Cardiac muscle cell (in vitro differentiated cells and primary cell): ENCODE measurements at regions not wholly inside any gene's neighbourhood (a gene's known extent, or its start where the extent isn't known, plus 50 kb on each side); places are given as distances from the start of the nearest gene placed in this dataset.

ENCODE experiments used
- DNase-seq, 2 donors: peaks; one replicate each; pipeline versions ENCODE4 v3.0.0 to v3.0.0-alpha.2; 2010 to 2017; ENCODE audit warnings: low read depth in 1 of 2, low spot score in 1 of 2
- H3K27ac ChIP-seq: fragments of 200-600 bp; sonication (generic); 2 replicates; pipeline ENCODE4 v1.5.1; 2016
- H3K27me3 ChIP-seq: fragments of 200-600 bp; sonication (generic); 2 replicates; pipeline ENCODE4 v1.6.0; 2016; ENCODE audit warnings: control low read depth
- H3K36me3 ChIP-seq: fragments of 200-600 bp; sonication (generic); 2 replicates; pipeline ENCODE4 v1.5.1; 2016; ENCODE audit warnings: control low read depth
- H3K4me1 ChIP-seq: fragments of 200-600 bp; sonication (generic); 2 replicates; pipeline ENCODE4 v1.8.1; 2017; ENCODE audit warnings: low read depth, mild to moderate bottlenecking, mixed run types
- H3K4me3 ChIP-seq: fragments of 200-600 bp; sonication (generic); 2 replicates; pipeline ENCODE4 v1.5.1; 2016; ENCODE audit warnings: mild to moderate bottlenecking
- H3K9me3 ChIP-seq: fragments of 200-600 bp; sonication (generic); 2 replicates; pipeline ENCODE4 v1.5.1; 2017; ENCODE audit warnings: low read depth, mild to moderate bottlenecking, control low read depth
- TF ChIP-seq, protein P1 (sequence below): IDR thresholded peaks from 2 replicates; pipeline ENCODE4 v1.5.1; 2012; ENCODE audit warnings: low read depth, mild to moderate bottlenecking, low read length

DNA sequence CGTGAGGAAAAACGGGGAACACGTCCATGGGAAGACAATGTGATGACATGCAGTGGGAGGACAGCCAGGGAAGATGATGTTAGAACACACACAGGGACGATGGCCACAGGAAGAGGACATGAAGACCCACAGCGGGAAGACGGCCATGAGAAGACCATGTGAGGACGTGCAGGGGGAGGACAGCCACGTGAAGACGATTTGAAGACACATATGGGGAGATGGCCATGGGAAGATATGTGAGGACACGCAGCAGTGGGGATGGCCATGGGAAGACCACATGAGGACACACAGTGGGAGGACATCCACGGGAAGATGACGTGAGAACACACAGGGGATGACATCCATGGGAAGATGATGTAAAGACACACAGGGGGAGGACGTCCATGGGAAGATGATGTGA lies 83.8 kb downstream of the UQCRFS1 start:
- Histone ChIP-seq H3K36me3 (no peaks in the 10 kb centered on the region), H3K4me3 (no peak overlapping the region), H3K4me1 (no peaks in the 10 kb centered on the region), H3K9me3 (no peaks in the 10 kb centered on the region), H3K27ac (no peak overlapping the region), H3K27me3 (no peaks in the 10 kb centered on the region)
- no peak for DNase-seq
- TF ChIP-seq, protein P1, sequence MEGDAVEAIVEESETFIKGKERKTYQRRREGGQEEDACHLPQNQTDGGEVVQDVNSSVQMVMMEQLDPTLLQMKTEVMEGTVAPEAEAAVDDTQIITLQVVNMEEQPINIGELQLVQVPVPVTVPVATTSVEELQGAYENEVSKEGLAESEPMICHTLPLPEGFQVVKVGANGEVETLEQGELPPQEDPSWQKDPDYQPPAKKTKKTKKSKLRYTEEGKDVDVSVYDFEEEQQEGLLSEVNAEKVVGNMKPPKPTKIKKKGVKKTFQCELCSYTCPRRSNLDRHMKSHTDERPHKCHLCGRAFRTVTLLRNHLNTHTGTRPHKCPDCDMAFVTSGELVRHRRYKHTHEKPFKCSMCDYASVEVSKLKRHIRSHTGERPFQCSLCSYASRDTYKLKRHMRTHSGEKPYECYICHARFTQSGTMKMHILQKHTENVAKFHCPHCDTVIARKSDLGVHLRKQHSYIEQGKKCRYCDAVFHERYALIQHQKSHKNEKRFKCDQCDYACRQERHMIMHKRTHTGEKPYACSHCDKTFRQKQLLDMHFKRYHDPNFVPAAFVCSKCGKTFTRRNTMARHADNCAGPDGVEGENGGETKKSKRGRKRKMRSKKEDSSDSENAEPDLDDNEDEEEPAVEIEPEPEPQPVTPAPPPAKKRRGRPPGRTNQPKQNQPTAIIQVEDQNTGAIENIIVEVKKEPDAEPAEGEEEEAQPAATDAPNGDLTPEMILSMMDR, result no peak

DNA sequence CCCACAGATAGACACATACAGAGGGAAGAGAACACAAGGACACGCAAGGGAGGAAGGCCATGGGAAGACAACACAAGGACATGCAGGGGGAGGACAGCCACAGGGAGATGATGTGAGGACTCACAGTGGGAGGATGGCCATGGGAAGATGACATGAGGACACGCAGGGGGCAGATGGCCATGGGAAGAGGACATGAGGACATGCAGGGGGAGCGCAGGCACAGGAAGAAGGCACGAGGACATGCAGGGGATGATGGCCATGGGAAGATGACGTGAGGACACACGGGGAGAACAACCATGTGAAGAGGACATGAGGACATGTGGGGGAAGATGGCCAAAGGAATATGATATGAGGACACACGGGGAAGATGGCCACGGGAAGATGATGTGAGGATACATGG lies 84.7 kb downstream of the UQCRFS1 start:
- H3K36me3 ChIP-seq, result no peaks in the 10 kb centered on the region
- H3K27ac ChIP-seq, result no peak overlapping the region
- H3K4me1 ChIP-seq, result no peaks in the 10 kb centered on the region
- TF ChIP-seq, protein P1, result no peak
- DNase-seq, result no peak
- no peaks in the 10 kb centered on the region for H3K27me3 ChIP-seq
- H3K9me3 ChIP-seq, result no peaks in the 10 kb centered on the region
- no peak overlapping the region for H3K4me3 ChIP-seq

DNA sequence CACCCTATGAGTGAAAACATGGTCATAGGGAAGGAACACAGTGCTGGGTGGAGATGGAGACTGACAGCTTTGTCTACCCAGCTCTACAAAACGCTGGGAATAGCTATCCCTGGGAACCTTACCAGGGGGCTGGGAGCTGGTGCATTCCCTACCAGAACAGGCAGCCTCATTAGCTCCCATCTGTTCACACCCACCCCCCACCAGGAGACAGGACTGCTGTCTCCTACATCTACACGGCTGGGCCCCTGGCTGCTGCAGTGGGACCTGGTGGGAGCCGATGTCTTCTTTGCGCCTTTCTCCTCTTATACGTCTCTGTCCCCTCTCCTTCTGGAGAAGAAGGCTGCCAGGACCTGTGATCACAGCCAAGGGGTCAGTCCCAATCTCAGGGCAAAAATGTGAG lies 90.8 kb downstream of the UQCRFS1 start:
- no peak for DNase-seq
- no peaks in the 10 kb centered on the region for H3K9me3 ChIP-seq
- TF ChIP-seq, protein P1, result no peak
- H3K36me3 ChIP-seq, result no peaks in the 10 kb centered on the region
- no peak overlapping the region for H3K27ac ChIP-seq
- no peak overlapping the region for H3K4me3 ChIP-seq
- no peaks in the 10 kb centered on the region for H3K4me1 ChIP-seq
- H3K27me3 ChIP-seq, result no peaks in the 10 kb centered on the region

DNA sequence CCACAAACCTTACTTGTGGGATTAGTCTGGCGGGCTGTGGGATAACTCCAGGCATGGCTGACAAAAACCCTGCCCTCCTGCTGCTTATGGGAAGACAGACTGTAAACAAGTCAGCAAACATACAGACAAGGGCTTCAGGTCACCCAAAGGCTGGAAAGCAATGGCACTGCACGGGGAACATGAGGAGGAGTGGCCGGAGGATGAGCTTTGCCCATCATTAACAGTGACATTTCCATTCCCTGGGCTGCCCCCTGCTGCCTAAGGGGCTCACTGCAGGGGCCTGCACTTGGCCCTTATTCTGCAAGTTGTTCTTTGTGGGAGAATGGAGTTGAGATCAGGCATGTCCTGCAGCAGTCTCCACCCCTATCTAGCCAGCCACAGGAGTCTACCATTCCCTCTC lies 91.3 kb downstream of the UQCRFS1 start:
- no peaks in the 10 kb centered on the region for H3K4me1 ChIP-seq
- H3K27me3 ChIP-seq, result no peaks in the 10 kb centered on the region
- no peaks in the 10 kb centered on the region for H3K36me3 ChIP-seq
- TF ChIP-seq, protein P1, result peak; percentile 35
- H3K4me3 ChIP-seq, result no peak overlapping the region
- H3K27ac ChIP-seq, result no peak overlapping the region
- DNase-seq, result peak in 1 of 2 donors; percentile 6
- no peaks in the 10 kb centered on the region for H3K9me3 ChIP-seq

DNA sequence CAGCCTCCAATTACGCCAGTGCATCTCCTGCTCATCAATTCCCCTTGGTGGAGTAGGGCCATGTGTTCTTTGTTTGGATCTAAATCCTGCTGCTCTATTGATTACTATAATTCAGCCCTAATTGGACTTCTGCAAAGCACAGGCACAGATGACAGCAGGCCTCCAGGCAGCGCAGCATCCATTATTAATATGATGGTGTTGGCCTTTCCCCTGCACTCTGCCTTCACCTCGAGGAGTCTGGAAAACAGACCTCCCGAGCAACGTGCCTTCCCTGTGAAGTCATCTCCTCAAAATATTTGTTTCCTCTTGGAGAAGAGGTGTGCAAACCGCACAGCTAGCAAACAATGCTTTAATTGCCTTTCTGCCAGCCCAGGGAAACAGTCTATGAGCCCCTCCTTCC lies 92.5 kb downstream of the UQCRFS1 start:
- no peak overlapping the region for H3K4me3 ChIP-seq
- no peaks in the 10 kb centered on the region for H3K27me3 ChIP-seq
- no peaks in the 10 kb centered on the region for H3K4me1 ChIP-seq
- TF ChIP-seq, protein P1, result no peak
- no peak overlapping the region for H3K27ac ChIP-seq
- no peaks in the 10 kb centered on the region for H3K36me3 ChIP-seq
- H3K9me3 ChIP-seq, result no peaks in the 10 kb centered on the region
- no peak for DNase-seq

DNA sequence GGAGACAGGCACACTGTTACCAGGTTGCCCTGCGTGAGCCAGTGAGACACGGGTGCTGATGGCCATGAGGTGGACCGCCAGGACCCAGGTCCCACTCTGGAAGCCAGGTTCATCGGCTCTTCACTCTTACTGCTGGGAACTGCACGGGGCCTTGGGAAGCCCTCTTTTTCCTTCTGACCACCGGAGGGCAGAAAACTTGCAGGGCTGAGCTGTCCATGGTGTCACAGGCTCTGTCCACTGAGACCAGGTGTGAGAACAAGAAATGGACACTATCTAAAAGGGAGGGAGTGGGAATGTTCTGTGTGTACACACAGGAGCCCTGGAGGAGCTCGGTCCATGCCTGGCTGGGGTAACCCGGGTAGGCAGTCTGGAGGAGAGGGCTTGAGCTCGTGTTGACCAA lies 93.4 kb downstream of the UQCRFS1 start:
- no peaks in the 10 kb centered on the region for H3K4me1 ChIP-seq
- no peaks in the 10 kb centered on the region for H3K27me3 ChIP-seq
- H3K27ac ChIP-seq, result no peak overlapping the region
- TF ChIP-seq, protein P1, result peak; percentile 3
- H3K9me3 ChIP-seq, result no peaks in the 10 kb centered on the region
- DNase-seq, result peak in 1 of 2 donors; percentile 65
- no peak overlapping the region for H3K4me3 ChIP-seq
- H3K36me3 ChIP-seq, result no peaks in the 10 kb centered on the region
